ENCODE measurements at regions not wholly inside any gene's neighbourhood (a gene's known extent, or its start where the extent isn't known, plus 50 kb on each side); places are given as distances from the start of the nearest gene placed in this dataset.

- TF ChIP-seq CTCF (IDR thresholded peaks at IDR 0.05; ENCODE audit: control extremely low read depth in 1 of 3, insufficient read depth in 1 of 3, low read depth in 1 of 3, low read length in 3 of 3) (no peak), KDM4A (IDR thresholded peaks at IDR 0.05; ENCODE audit: low read depth, low read length, severe bottlenecking) (no peak), TAF7 (optimal IDR thresholded peaks at IDR 0.05; ENCODE audit: borderline replicate concordance, low read depth, low read length) (no peak), POLR2A (IDR thresholded peaks at IDR 0.05; ENCODE audit: control extremely low read depth in 1 of 2, low read depth in 2 of 2, low read length in 2 of 2) (no peak), SP2 (IDR thresholded peaks at IDR 0.05; ENCODE audit: low read length) (no peak), MAFK (IDR thresholded peaks at IDR 0.05; ENCODE audit: low read depth, low read length) (no peak), CHD1 (IDR thresholded peaks at IDR 0.05; ENCODE audit: low read depth, low read length) (no peak), MAX (IDR thresholded peaks at IDR 0.05) (no peak)
Observed at GRCh38 chr4:187480146-187481145, 515.1 kb upstream of the ZFP42 start (continued).

Measured in H1 (cell line).